KOPT-K1 (cell line): ENCODE measurements at regions not wholly inside any gene's neighbourhood (a gene's known extent, or its start where the extent isn't known, plus 50 kb on each side); places are given as distances from the start of the nearest gene placed in this dataset.

Source experiments
- H3K27ac ChIP-seq: fragments of 200-600 bp; sonication (generic); 2 replicates; pipeline ENCODE4 v1.5.1; 2016; ENCODE audit warnings: antibody characterized with exemption, mild to moderate bottlenecking, low read depth, low read length; ENCODE audit not compliant: poor library complexity, severe bottlenecking
- H3K36me3 ChIP-seq: fragments of 200-600 bp; sonication (generic); 2 replicates; pipeline ENCODE4 v1.5.1; 2017; ENCODE audit warnings: antibody characterized with exemption, mild to moderate bottlenecking, low read length, moderate library complexity; ENCODE audit not compliant: insufficient read depth
- H3K9me3 ChIP-seq: fragments of 200-600 bp; sonication (generic); 2 replicates; pipeline ENCODE4 v1.5.1; 2017; ENCODE audit warnings: antibody characterized with exemption, low read length, mild to moderate bottlenecking; ENCODE audit not compliant: insufficient read depth, poor library complexity, severe bottlenecking

GRCh38 chr20:40926928-40927327 is 101.7 kb upstream of the TOP1 start:
- Histone ChIP-seq H3K36me3 (no peaks in the 10 kb centered on the region), H3K27ac (no peak overlapping the region), H3K9me3 (no peaks in the 10 kb centered on the region)

GRCh38 chr20:40930561-40930960 is 98.1 kb upstream of the TOP1 start:
- peak overlapping the region; percentile 98 for H3K27ac ChIP-seq
- no peaks in the 10 kb centered on the region for H3K36me3 ChIP-seq
- peaks cover 6% of the 10 kb centered on the region for H3K9me3 ChIP-seq

- no peaks in the 10 kb centered on the region for H3K36me3 ChIP-seq
- H3K27ac ChIP-seq, result peak overlapping the region; percentile 98
These were observed 97.1 kb upstream of the TOP1 start for GRCh38 chr20:40931410-40932044.

GRCh38 chr20:40932436-40932835 is 96.2 kb upstream of the TOP1 start:
- Histone ChIP-seq H3K27ac (peak overlapping the region; percentile 98), H3K9me3 (peaks cover 6% of the 10 kb centered on the region), H3K36me3 (no peaks in the 10 kb centered on the region)

More at GRCh38 chr20:40931410-40932044, 97.1 kb upstream of the TOP1 start:
- peaks cover 6% of the 10 kb centered on the region for H3K9me3 ChIP-seq

GRCh38 chr20:40933758-40934157 is 94.9 kb upstream of the TOP1 start:
- Histone ChIP-seq H3K36me3 (no peaks in the 10 kb centered on the region), H3K27ac (no peak overlapping the region), H3K9me3 (peaks cover 6% of the 10 kb centered on the region)

- Histone ChIP-seq H3K9me3 (peaks cover 6% of the 10 kb centered on the region), H3K27ac (no peak overlapping the region), H3K36me3 (no peaks in the 10 kb centered on the region)
These were observed 90.6 kb upstream of the TOP1 start for GRCh38 chr20:40938020-40938419.

GRCh38 chr20:40939667-40940066 is 89.0 kb upstream of the TOP1 start:
- H3K9me3 ChIP-seq, result no peaks in the 10 kb centered on the region
- no peak overlapping the region for H3K27ac ChIP-seq
- no peaks in the 10 kb centered on the region for H3K36me3 ChIP-seq

GRCh38 chr20:40941133-40941610 is 87.5 kb upstream of the TOP1 start:
- Histone ChIP-seq H3K9me3 (no peaks in the 10 kb centered on the region), H3K36me3 (no peaks in the 10 kb centered on the region), H3K27ac (peak overlapping the region; percentile 63)

- no peaks in the 10 kb centered on the region for H3K36me3 ChIP-seq
- no peaks in the 10 kb centered on the region for H3K9me3 ChIP-seq
- peak overlapping the region; percentile 63 for H3K27ac ChIP-seq
These were observed 86.6 kb upstream of the TOP1 start for GRCh38 chr20:40942006-40942405.

- H3K27ac ChIP-seq, result peak overlapping the region; percentile 63
- no peaks in the 10 kb centered on the region for H3K36me3 ChIP-seq
These were observed 85.8 kb upstream of the TOP1 start for GRCh38 chr20:40942775-40943174.

GRCh38 chr20:40943591-40943990 is 85.0 kb upstream of the TOP1 start:
- Histone ChIP-seq H3K27ac (peak overlapping the region; percentile 63), H3K9me3 (no peaks in the 10 kb centered on the region), H3K36me3 (no peaks in the 10 kb centered on the region)

More at GRCh38 chr20:40942775-40943174, 85.8 kb upstream of the TOP1 start:
- H3K9me3 ChIP-seq, result no peaks in the 10 kb centered on the region

- H3K27ac ChIP-seq, result peak overlapping the region; percentile 20
- no peaks in the 10 kb centered on the region for H3K36me3 ChIP-seq
- no peaks in the 10 kb centered on the region for H3K9me3 ChIP-seq
These were observed 83.4 kb upstream of the TOP1 start for GRCh38 chr20:40945189-40945588.

GRCh38 chr20:40945754-40946450 is 82.7 kb upstream of the TOP1 start:
- no peaks in the 10 kb centered on the region for H3K36me3 ChIP-seq
- H3K27ac ChIP-seq, result peak overlapping the region; percentile 20
- H3K9me3 ChIP-seq, result no peaks in the 10 kb centered on the region

- no peak overlapping the region for H3K27ac ChIP-seq
- H3K9me3 ChIP-seq, result no peaks in the 10 kb centered on the region
- H3K36me3 ChIP-seq, result no peaks in the 10 kb centered on the region
These were observed 82.2 kb upstream of the TOP1 start for GRCh38 chr20:40946451-40946850.

- no peaks in the 10 kb centered on the region for H3K36me3 ChIP-seq
- H3K9me3 ChIP-seq, result no peaks in the 10 kb centered on the region
These were observed 80.0 kb upstream of the TOP1 start for GRCh38 chr20:40948465-40949267.

More at GRCh38 chr20:40948465-40949267, 80.0 kb upstream of the TOP1 start:
- H3K27ac ChIP-seq, result no peak overlapping the region
